KG1 (cell line): ENCODE measurements at regions not wholly inside any gene's neighbourhood (a gene's known extent, or its start where the extent isn't known, plus 50 kb on each side); places are given as distances from the start of the nearest gene placed in this dataset.
A peak's percentile ranks its signal among the peaks of the same experiment; 100 is the strongest.

ENCODE experiments used
- DNase-seq: peaks from one replicate; lab custom pipeline; 2025; lab: John Stamatoyannopoulos, UW

DNA sequence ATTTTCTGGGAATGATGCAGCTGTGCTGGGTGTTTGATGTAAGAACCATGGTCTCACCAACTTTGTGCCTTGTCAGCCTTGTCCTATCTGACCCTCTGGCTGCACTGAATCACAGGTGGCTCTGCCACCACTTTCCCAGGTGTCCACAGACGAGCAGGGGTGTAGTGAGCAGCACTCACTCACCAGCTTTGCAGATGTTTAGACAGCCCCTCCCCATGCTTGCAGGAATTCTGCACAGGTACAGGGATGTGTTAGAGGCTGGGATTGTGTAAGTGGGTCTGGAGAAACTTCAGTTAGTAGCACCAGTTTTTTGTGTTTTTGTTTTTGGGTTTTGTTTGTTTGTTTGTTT, 88.2 kb upstream of the NAA20 start:
- DNase-seq: no peak

GRCh38 chr20:19929481-19930145, 87.5 kb upstream of the NAA20 start:
- DNase-seq: no peak

- DNase-seq: no peak
Measured at GRCh38 chr20:19930426-19930825, 86.7 kb upstream of the NAA20 start.

DNA sequence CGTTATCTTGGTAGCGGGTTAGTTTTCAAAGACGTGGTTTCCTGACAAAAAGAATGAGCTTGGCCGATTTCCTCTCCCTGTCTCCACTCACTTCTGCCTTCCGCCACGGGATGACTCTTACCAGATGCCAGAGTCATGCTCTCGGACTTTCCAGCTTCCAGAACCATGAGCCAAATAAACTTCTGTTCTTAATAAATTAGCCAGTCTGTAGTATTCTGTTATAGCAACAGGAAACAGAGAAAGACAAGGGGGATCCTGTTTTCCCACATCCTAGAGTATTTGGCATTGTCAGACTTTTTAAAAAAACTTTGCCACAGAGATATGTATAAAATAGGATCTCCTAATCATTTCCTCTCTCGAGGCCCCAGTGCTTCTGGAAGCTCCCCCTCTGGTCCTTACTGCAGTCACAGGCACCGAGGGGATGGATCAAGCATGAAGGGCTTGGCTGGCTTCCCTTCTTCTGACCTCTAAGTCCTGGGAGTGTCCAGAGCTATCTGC, 84.9 kb upstream of the NAA20 start:
- DNase-seq: no peak

DNA sequence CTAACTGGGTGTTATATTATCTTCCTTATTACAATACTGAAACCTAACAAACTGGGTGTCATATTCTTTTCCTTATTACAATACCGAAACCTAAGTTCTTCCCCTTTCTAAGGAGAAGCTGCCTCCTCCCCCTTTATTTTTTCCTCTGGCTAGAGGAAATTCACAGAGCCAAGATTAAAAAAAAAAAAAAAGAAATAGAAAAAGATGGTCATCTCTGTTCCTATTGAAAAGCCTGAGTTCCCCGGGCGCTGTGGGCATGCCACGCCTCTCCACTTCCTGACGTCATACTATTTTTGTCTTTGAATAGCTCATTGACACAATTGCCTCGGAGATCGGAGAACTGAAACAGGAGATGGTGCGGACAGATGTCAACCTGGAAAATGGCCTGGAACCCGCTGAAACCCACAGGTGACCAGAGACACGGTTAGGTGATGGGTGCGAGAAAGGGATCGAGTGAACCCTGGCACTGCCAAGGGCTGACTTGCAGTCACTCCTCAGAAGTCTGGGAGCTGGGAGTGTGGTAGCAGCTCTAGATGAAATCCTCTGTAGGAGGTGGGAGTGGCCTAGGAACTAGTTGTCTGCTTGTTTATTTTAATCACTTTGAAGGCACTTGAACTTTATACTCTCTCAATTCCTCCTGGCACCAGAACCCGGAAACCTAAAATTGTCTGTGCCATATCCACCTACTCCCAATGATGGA, 82.2 kb upstream of the NAA20 start:
- peak; percentile 6 for DNase-seq

DNA sequence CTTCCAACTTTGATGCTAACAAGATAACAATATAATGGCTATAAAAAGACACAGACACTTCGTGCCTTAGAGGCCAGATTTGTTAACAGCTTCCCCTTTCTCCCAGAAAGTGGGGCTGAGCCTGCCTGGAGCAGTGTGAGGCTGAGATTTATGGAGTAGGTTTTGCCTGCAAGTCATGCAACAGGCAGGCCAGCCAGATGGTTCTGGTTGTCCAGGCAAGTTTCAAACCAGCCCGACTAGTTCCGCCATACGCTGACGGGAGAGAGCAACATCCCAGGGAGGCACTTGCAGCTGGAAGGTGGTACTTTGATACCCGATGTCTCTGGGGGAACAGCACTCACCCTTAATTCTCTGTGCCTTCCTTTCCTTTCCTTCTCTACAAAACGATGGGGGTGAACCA, 81.3 kb upstream of the NAA20 start:
- DNase-seq: no peak

DNA sequence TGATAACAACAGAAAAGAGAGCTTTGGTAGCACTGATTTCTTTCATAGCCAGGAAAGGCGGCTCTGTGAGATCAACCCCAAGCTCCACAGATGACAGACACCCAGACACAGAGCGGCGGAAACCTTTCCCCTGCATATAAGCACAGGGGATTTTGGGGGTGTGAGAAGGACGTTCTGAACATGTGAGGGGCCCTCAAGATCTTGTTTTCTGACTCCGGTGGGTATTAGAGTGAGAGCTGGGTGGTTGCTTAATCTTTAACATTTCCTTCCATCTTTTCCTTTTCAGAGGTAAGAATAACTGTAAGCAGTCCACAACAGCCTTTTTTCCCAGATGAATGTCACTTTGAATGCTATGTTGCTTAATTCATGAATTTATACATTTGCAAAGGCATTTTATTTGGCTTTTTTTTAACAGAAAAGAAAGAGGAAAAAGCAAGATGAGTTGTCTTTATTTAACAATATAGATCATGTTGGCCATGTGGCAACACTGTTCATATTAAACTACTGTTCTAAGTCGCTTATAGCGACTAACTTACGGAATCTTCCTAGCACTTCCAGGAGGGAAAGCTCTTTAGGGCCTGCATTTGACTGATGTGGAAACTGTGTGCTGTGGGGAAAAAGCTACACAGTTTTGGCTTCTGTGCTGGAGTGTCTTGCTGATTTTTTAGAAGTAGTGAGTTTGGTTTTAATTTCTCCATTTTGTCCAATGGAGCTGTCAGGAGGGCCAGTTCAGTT, 80.5 kb upstream of the NAA20 start:
- no peak for DNase-seq

DNA sequence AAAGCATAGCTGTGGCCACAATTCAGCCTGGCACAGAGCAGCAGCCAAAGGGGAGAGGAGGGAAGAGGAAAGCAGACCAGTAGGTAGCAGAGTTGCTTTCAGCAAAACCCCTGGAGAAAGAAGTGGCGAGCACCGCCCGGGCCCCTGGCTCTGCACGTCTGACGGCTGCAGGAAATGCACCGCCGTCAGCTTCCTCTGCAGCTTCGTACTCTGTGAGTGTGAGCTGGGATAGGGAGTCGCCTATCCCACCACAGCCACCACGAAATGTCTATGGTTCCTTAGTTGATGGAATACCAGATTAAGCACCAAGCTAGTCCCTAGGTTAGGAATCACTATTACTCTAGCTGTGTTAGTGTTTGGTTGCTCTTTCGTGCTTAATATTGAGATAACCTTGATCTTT, 79.9 kb upstream of the NAA20 start:
- DNase-seq: peak; percentile 7

DNA sequence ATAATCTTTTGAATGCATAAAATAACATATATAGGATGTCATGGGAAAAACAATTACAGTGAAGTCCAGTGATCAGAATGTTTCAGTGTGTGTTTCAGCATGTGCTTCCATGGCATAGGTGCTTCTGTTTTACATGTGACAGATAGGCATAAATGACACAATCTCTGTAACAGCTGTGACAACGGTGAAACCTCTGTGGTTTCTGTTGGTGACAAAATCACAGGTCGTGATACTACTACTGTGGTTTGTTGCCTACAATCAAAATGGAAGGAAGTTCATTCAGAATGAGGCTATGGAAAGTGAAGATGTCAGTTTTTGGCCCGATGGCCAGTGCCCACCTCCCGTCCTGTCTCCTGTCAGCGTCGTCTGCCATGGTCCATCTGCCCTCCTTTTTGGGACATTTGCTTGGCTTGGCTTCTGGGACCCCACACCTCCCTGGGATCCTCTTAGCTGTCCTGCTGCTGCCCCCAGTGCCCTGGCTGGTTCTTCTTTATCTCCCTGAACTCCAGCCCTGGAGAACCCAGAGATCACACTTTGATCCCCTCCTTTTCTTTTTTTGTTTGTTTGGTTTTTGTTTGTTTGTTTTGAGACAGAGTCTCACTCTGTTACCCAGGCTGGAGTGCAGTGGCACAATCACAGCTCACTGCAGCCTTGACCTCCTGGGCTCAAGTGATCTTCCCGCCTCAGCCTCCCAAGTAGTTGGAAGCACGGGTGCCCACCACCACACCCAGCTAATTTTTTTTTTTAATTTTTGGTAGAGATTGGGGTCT, 79.3 kb upstream of the NAA20 start:
- DNase-seq: no peak

- no peak for DNase-seq
Measured at GRCh38 chr20:19938421-19939090, 78.6 kb upstream of the NAA20 start.

- no peak for DNase-seq
Measured at GRCh38 chr20:19940988-19941460, 76.1 kb upstream of the NAA20 start.

DNA sequence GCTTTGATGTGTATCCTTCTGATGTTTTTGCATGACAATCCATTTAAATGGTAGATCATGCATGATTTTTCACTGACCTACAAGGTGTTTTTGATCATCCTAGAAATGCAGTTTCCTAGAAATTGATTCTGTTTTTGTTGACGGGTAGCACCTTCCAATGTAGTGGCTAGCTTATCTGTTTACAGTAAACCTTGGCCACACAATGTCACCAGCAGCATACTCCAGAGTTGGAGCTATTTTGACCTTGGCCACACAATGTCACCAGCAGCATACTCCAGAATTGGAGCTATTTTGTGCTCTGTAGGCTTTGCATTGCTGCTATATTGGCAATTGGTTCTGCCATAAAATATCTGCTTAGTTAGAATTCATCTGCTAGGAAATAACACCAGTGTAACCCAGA, 74.6 kb upstream of the NAA20 start:
- no peak for DNase-seq

DNA sequence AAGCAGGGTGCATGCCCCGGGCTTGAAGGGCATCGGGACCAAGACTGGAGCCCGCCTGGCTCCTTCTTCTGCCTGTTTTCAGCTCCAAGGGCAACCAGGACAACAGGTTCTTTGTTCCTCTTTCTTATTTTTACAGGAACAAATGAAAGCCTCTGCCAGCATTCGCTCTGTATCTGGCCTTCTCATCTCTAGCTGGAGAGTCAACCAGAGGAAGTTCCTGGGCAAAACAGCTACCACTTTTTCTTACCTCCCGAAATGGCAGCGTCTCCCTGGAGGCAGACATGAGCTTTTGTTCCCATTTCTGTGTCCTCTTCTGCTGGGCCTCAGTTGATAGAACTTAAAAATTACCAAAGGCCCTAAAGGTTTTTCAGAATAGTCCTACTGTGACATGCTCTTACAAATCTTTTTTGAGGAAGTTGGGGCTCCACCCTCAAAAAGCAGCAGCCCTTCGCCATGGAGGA, 74.1 kb upstream of the NAA20 start:
- DNase-seq: peak; percentile 54

DNA sequence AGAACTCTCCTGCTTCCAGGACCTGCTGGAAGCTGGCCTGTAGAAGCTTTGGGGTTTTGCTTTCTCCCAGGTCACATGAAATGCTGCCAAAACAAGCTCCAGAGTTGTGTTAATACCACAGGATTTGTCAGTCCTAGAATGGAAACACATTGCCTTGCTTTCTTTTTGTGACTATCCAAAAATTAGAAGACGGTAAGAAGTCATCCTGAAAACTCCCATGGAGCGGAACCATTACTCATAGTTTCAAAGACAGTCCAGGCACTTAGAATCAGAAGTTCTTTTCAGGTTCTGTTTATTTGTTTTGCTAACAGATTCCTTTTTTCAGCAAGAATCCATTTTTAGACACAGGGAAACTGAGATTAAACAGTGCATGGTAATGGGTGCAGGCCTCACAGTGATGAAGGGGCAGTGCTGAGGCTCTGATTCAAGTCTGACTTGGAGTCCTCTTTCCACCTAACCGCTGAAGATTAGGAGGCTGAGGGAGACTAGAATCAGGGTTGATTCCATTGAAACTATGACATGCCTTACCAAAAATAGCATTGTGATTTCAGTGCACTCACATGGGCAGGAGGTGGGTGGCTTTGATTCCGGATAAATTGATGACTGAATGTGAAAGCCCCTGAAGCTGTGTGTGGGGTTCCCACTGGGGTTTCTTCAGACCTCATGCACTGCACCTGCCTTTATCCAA, 72.2 kb upstream of the NAA20 start:
- DNase-seq: no peak

GRCh38 chr20:19945732-19946670, 71.2 kb upstream of the NAA20 start:
- no peak for DNase-seq

GRCh38 chr20:19947611-19948264, 69.4 kb upstream of the NAA20 start:
- no peak for DNase-seq

DNA sequence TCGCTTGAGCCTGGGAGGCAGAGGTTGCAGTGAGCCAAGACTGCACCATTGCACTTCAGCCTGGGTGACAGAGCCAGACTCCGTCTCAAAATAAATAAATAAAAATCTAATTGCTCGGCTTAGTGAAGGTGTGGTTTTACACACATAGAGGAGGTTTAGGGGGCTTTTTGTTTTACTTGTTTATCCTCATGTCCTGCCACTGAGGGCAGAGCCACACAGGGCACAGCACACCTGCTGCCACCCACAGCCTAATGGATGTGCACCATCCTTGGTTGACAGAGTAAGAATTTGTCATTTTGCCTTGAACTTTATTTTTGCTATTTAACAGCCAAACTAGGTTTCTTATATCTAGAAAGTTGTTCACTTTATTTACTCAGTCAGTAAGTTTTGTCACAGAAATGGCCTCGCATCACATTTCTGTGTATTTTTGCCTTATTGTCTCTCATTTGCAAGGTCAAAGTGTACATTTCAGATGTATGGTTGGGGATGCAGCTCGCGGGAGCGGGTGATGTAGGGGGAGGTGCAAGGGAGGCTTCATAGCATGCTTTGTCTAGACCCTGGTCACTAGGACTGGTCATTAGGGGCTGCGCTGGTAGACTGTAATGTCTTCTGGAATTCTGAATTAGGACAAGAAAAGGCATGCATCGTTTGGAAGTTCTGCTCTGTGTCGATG, 67.8 kb upstream of the NAA20 start:
- DNase-seq: no peak

DNA sequence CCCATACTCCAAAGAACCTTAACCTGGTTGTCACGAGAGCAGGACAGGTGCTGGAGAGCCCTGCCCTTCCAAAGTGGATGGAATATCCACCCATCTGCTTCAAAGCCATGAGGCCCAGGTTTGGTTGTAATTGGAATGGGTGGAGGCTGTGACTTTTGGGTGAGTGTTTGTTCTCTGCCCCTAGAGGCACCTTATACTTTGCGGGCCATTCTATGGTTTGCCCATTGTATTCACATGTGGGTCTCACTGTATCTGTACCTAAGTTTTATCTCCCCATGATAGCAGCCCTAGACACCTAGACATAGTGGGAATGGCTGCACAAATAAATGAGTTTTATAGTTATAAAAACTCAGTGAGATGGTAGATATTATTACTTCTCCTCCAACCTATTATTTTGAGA, 67.1 kb upstream of the NAA20 start:
- no peak for DNase-seq

DNA sequence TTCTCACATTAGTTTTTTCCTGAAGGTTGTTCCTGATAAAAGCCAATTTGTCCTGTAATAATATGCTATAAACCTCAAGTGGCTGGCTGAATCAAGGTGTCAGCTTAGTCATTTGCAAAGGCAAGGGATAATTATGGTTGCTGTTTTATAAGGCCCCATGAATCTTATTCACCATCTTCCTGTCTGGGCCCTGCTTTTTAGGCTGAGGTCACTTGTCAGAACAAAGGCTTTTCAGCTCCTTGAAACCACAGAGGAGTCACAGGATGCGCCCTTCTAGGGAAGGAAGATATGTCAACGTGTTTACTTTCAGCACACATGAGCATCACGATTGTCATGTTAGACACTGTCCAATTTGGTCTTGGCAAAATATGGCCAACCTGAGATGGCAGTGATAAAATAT, 64.8 kb upstream of the NAA20 start:
- no peak for DNase-seq
